Esophagus muscularis mucosa (tissue), 4 donors: ENCODE measurements at regions not wholly inside any gene's neighbourhood (a gene's known extent, or its start where the extent isn't known, plus 50 kb on each side); places are given as distances from the start of the nearest gene placed in this dataset.

Source experiments
- EP300 ChIP-seq: sonication (generic); formaldehyde crosslinking; IDR thresholded peaks from one replicate; pipeline ENCODE4 v1.6.1; 2017; ENCODE audit warnings: antibody characterized with exemption
- POLR2A ChIP-seq: fragments of 450-650 bp; IDR thresholded peaks from one replicate; pipeline ENCODE4 v1.6.1; 2017; ENCODE audit warnings: antibody characterized with exemption, moderate library complexity, mild to moderate bottlenecking, low read depth
- POLR2AphosphoS5 ChIP-seq, 2 donors: sonication (generic); formaldehyde crosslinking; IDR thresholded peaks; one replicate each; pipeline ENCODE4 v1.6.1; 2017; ENCODE audit warnings: antibody characterized with exemption in 2 of 2
- TF ChIP-seq, protein P1 (sequence below), 3 experiments: fragments of 200-600 bp in 2 of 3; fragments of 450-650 bp in 1 of 3; sonication (generic) in 2 of 3; IDR thresholded peaks; one replicate each; pipeline ENCODE4 v1.5.1; 2017 to 2019; ENCODE audit warnings: antibody characterized with exemption in 3 of 3, mild to moderate bottlenecking in 2 of 3, moderate library complexity in 1 of 3

GRCh38 chr4:123787512-123788080, 391.0 kb downstream of the SPRY1 start:
- TF ChIP-seq POLR2AphosphoS5 (IDR thresholded peaks at IDR 0.05) (peak in 1 of 2 donors; percentile 45), POLR2A (no peak), EP300 (no peak)
- TF ChIP-seq, protein P1, sequence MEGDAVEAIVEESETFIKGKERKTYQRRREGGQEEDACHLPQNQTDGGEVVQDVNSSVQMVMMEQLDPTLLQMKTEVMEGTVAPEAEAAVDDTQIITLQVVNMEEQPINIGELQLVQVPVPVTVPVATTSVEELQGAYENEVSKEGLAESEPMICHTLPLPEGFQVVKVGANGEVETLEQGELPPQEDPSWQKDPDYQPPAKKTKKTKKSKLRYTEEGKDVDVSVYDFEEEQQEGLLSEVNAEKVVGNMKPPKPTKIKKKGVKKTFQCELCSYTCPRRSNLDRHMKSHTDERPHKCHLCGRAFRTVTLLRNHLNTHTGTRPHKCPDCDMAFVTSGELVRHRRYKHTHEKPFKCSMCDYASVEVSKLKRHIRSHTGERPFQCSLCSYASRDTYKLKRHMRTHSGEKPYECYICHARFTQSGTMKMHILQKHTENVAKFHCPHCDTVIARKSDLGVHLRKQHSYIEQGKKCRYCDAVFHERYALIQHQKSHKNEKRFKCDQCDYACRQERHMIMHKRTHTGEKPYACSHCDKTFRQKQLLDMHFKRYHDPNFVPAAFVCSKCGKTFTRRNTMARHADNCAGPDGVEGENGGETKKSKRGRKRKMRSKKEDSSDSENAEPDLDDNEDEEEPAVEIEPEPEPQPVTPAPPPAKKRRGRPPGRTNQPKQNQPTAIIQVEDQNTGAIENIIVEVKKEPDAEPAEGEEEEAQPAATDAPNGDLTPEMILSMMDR (IDR thresholded peaks at IDR 0.05): no peak
